Caco-2 (cell line): ENCODE measurements at regions not wholly inside any gene's neighbourhood (a gene's known extent, or its start where the extent isn't known, plus 50 kb on each side); places are given as distances from the start of the nearest gene placed in this dataset.

Source experiments
- BruUV-seq: library from RNA; stranded (reverse); fragments of 400-500 nt; replicated peaks from 2 replicates; lab custom pipeline; 2021; lab: Mats Ljungman, UMichigan
- CTCF ChIA-PET: fragments of 300-600 bp; sonication (Branson Sonifier 250); formaldehyde crosslinking; loops from one replicate; lab custom pipeline; 2022; ENCODE audit warnings: antibody characterized with exemption; lab: Charles Lee
- POLR2A ChIA-PET: fragments of 300-600 bp; sonication (Branson Sonifier 250); formaldehyde crosslinking; loops from one replicate; lab custom pipeline; 2022; ENCODE audit warnings: antibody characterized with exemption; lab: Charles Lee
- DNase-seq, 2 experiments: peaks; one replicate each; pipeline versions ENCODE4 v3.0.0 to v3.0.0-alpha.2; 2020 to 2022
- H3K27me3 ChIP-seq: replicated peaks from 2 replicates; pipeline ENCODE4 v1.6.0; 2011; ENCODE audit warnings: low read length; ENCODE audit not compliant: control insufficient read depth, insufficient read depth
- H3K36me3 ChIP-seq: 2 replicates; pipeline ENCODE4 v1.5.1; 2011; ENCODE audit warnings: low read length; ENCODE audit not compliant: control insufficient read depth, insufficient read depth
- H3K4me1 ChIP-seq: fragments of 250-450 bp; sonication (Bioruptor Pico); 2 replicates; pipeline ENCODE4 v1.5.1; 2020; ENCODE audit warnings: mild to moderate bottlenecking
- H3K4me3 ChIP-seq: 2 replicates; pipeline ENCODE4 v1.5.1; 2011; ENCODE audit warnings: low read depth, mild to moderate bottlenecking, control low read depth, low read length
- H3K9me3 ChIP-seq: fragments of 250-450 bp; sonication (Bioruptor Pico); 2 replicates; pipeline ENCODE4 v1.5.1; 2020; ENCODE audit warnings: mild to moderate bottlenecking, moderate library complexity
- H3K27ac Mint-ChIP-seq: one replicate; pipeline ENCODE4 v1.8.0; 2022; ENCODE audit warnings: mixed read lengths; ENCODE audit not compliant: unreplicated experiment
- H3K27me3 Mint-ChIP-seq: one replicate; pipeline ENCODE4 v1.8.0; 2022; ENCODE audit warnings: mixed read lengths; ENCODE audit not compliant: insufficient read depth, unreplicated experiment
- H3K36me3 Mint-ChIP-seq: one replicate; pipeline ENCODE4 v1.8.0; 2022; ENCODE audit warnings: mild to moderate bottlenecking, mixed read lengths; ENCODE audit not compliant: insufficient read depth, unreplicated experiment
- H3K4me1 Mint-ChIP-seq: one replicate; pipeline ENCODE4 v1.8.0; 2022; ENCODE audit warnings: low read depth, mixed read lengths; ENCODE audit not compliant: unreplicated experiment
- H3K4me3 Mint-ChIP-seq: one replicate; pipeline ENCODE4 v1.8.0; 2022; ENCODE audit warnings: mild to moderate bottlenecking, moderate library complexity, mixed read lengths; ENCODE audit not compliant: unreplicated experiment
- H3K9me3 Mint-ChIP-seq: one replicate; pipeline ENCODE4 v1.8.0; 2022; ENCODE audit warnings: mixed read lengths; ENCODE audit not compliant: unreplicated experiment
- CTCF ChIP-seq, 2 experiments: fragments of 200-600 bp in 1 of 2; IDR thresholded peaks; 1 replicate in 1 of 2; 2 replicates in 1 of 2; pipeline versions ENCODE4 v1.5.1 to v1.8.0; 2011 to 2022; ENCODE audit warnings: antibody characterized with exemption in 1 of 2, control low read depth in 1 of 2, inconsistent platforms in 1 of 2, low read depth in 1 of 2, low read length in 1 of 2, mild to moderate bottlenecking in 1 of 2, moderate library complexity in 1 of 2; ENCODE audit not compliant: insufficient read depth in 1 of 2, severe bottlenecking in 1 of 2, unreplicated experiment in 1 of 2
- intact Hi-C: fragments of 100-400 bp; cut with micrococcal nuclease; formaldehyde crosslinking; loops from one replicate; pipeline ENCODE4 v1.10.0; 2022; ENCODE audit not compliant: unreplicated experiment

GRCh38 chr6:6771224-6771945 is 182.9 kb downstream of the LY86 start:
- Mint-ChIP-seq H3K36me3 (no peaks in the 10 kb centered on the region), H3K27ac (no peak overlapping the region), H3K9me3 (no peaks in the 10 kb centered on the region), H3K4me3 (no peak overlapping the region), H3K27me3 (no peaks in the 10 kb centered on the region), H3K4me1 (no peaks in the 10 kb centered on the region)
- POLR2A ChIA-PET, result no interaction called here
- CTCF ChIA-PET, result interaction anchor here (0.6 kb wide), 1 partner anchor 31 kb away, joined by 4 read pairs; no protein-coding TSS in a partner anchor
- intact Hi-C loops, result no loop called here
- DNase-seq, result no peak
- Histone ChIP-seq H3K4me3 (no peak overlapping the region), H3K36me3 (no peaks in the 10 kb centered on the region), H3K4me1 (no peaks in the 10 kb centered on the region), H3K27me3 (no peaks in the 10 kb centered on the region), H3K9me3 (no peaks in the 10 kb centered on the region)
- BruUV-seq, result no TSS peak
- TF ChIP-seq CTCF (IDR thresholded peaks at IDR 0.05; ENCODE audit: insufficient read depth in 1 of 2, low read depth in 1 of 2, low read length in 1 of 2, severe bottlenecking in 1 of 2, unreplicated experiment in 1 of 2), result no peak

GRCh38 chr6:6771964-6772363 is 183.4 kb downstream of the LY86 start:
- Histone ChIP-seq H3K4me1 (no peaks in the 10 kb centered on the region), H3K27me3 (no peaks in the 10 kb centered on the region), H3K4me3 (no peak overlapping the region), H3K9me3 (no peaks in the 10 kb centered on the region), H3K36me3 (no peaks in the 10 kb centered on the region)
- no peaks in the 10 kb centered on the region for H3K36me3 Mint-ChIP-seq
- CTCF ChIA-PET, result interaction anchor here (1.2 kb wide), 1 partner anchor 13 kb away, joined by 3 read pairs; no protein-coding TSS in a partner anchor
- TF ChIP-seq CTCF (IDR thresholded peaks at IDR 0.05; ENCODE audit: insufficient read depth in 1 of 2, low read depth in 1 of 2, low read length in 1 of 2, severe bottlenecking in 1 of 2, unreplicated experiment in 1 of 2), result no peak
- BruUV-seq, result no TSS peak
- peaks cover 4% of the 10 kb centered on the region for H3K27me3 Mint-ChIP-seq
- H3K27ac Mint-ChIP-seq, result no peak overlapping the region
- POLR2A ChIA-PET, result no interaction called here
- no peak for DNase-seq
- no peak overlapping the region for H3K4me3 Mint-ChIP-seq
- no peaks in the 10 kb centered on the region for H3K4me1 Mint-ChIP-seq
- intact Hi-C loops, result no loop called here
- H3K9me3 Mint-ChIP-seq, result no peaks in the 10 kb centered on the region

GRCh38 chr6:6772751-6773150 is 184.2 kb downstream of the LY86 start:
- Mint-ChIP-seq H3K4me1 (no peaks in the 10 kb centered on the region), H3K36me3 (no peaks in the 10 kb centered on the region), H3K27me3 (peaks cover 4% of the 10 kb centered on the region), H3K4me3 (no peak overlapping the region), H3K27ac (no peak overlapping the region), H3K9me3 (no peaks in the 10 kb centered on the region)
- BruUV-seq, result no TSS peak
- Histone ChIP-seq H3K4me1 (no peaks in the 10 kb centered on the region), H3K4me3 (no peak overlapping the region), H3K27me3 (no peaks in the 10 kb centered on the region), H3K36me3 (no peaks in the 10 kb centered on the region), H3K9me3 (no peaks in the 10 kb centered on the region)
- ChIA-PET CTCF (interaction anchor here (1.2 kb wide), 1 partner anchor 14 kb away, joined by 3 read pairs; no protein-coding TSS in a partner anchor), POLR2A (interaction anchor here (0.6 kb wide), 1 partner anchor 78 kb away, joined by 3 read pairs; no protein-coding TSS in a partner anchor)
- no peak for TF ChIP-seq CTCF (IDR thresholded peaks at IDR 0.05; ENCODE audit: insufficient read depth in 1 of 2, low read depth in 1 of 2, low read length in 1 of 2, severe bottlenecking in 1 of 2, unreplicated experiment in 1 of 2)
- intact Hi-C loops, result no loop called here
- no peak for DNase-seq
